GM12878 (cell line): ENCODE measurements at regions not wholly inside any gene's neighbourhood (a gene's known extent, or its start where the extent isn't known, plus 50 kb on each side); places are given as distances from the start of the nearest gene placed in this dataset.

Source experiments
- EZH2 ChIP-seq: IDR thresholded peaks from 2 replicates; pipeline ENCODE4 v1.6.1; 2012; ENCODE audit warnings: low read depth, mild to moderate bottlenecking, control low read depth, inconsistent platforms, low read length, borderline replicate concordance; ENCODE audit not compliant: control insufficient read depth
- NBN ChIP-seq: fragments of 450-650 bp; IDR thresholded peaks from 2 replicates; pipeline ENCODE4 v1.6.1; 2016
- POLR2A ChIP-seq: IDR thresholded peaks from 2 replicates; pipeline ENCODE4 v1.6.1; 2011; ENCODE audit warnings: low read depth, mild to moderate bottlenecking, low read length
- POLR2AphosphoS5 ChIP-seq: IDR thresholded peaks from 2 replicates; pipeline ENCODE4 v1.6.1; 2011; ENCODE audit warnings: mild to moderate bottlenecking, low read length, inconsistent platforms
- TF ChIP-seq, protein P1 (sequence below): IDR thresholded peaks from 2 replicates; pipeline ENCODE4 v1.6.1; 2012; ENCODE audit warnings: mild to moderate bottlenecking, low read depth, low read length
- TF ChIP-seq, protein P2 (sequence below), 3 experiments: IDR thresholded peaks in 2 of 3; conservative IDR thresholded peaks in 1 of 3; 2 replicates each; pipeline ENCODE4 v1.5.1; 2011; ENCODE audit warnings: low read depth in 3 of 3, low read length in 3 of 3, mild to moderate bottlenecking in 3 of 3, control low read depth in 2 of 3, moderate library complexity in 2 of 3, inconsistent platforms in 1 of 3, mixed read lengths in 1 of 3; ENCODE audit not compliant: control insufficient read depth in 2 of 3, insufficient read depth in 1 of 3; ENCODE audit errors: extremely low read depth in 1 of 3
- TF ChIP-seq, protein P3 (sequence below): IDR thresholded peaks from 2 replicates; pipeline ENCODE4 v1.6.1; 2011; ENCODE audit warnings: low read depth, mild to moderate bottlenecking, low read length, moderate library complexity, borderline replicate concordance; ENCODE audit errors: extremely low read depth

DNA sequence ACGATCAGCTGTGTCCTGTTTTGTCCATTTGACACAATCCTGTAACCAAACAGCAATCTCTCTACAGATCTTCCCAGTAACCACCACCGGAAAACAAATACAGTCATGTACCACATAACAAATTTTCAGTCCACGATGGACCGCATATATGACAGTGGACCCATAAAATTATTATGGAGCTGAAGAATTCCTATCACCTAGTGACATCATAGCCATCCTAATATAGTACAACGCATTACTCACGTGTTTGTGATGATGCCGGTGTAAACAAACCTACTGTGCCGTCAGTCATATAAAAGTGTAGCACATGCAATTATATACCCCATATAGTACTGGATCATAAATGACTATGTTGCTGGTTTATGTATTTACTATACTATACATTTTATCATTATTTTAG, 133.7 kb upstream of the EDNRA start:
- TF ChIP-seq NBN (no peak), POLR2AphosphoS5 (no peak), POLR2A (no peak), EZH2 (no peak)
- TF ChIP-seq, protein P1, sequence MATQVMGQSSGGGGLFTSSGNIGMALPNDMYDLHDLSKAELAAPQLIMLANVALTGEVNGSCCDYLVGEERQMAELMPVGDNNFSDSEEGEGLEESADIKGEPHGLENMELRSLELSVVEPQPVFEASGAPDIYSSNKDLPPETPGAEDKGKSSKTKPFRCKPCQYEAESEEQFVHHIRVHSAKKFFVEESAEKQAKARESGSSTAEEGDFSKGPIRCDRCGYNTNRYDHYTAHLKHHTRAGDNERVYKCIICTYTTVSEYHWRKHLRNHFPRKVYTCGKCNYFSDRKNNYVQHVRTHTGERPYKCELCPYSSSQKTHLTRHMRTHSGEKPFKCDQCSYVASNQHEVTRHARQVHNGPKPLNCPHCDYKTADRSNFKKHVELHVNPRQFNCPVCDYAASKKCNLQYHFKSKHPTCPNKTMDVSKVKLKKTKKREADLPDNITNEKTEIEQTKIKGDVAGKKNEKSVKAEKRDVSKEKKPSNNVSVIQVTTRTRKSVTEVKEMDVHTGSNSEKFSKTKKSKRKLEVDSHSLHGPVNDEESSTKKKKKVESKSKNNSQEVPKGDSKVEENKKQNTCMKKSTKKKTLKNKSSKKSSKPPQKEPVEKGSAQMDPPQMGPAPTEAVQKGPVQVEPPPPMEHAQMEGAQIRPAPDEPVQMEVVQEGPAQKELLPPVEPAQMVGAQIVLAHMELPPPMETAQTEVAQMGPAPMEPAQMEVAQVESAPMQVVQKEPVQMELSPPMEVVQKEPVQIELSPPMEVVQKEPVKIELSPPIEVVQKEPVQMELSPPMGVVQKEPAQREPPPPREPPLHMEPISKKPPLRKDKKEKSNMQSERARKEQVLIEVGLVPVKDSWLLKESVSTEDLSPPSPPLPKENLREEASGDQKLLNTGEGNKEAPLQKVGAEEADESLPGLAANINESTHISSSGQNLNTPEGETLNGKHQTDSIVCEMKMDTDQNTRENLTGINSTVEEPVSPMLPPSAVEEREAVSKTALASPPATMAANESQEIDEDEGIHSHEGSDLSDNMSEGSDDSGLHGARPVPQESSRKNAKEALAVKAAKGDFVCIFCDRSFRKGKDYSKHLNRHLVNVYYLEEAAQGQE, result no peak
- TF ChIP-seq, protein P2, sequence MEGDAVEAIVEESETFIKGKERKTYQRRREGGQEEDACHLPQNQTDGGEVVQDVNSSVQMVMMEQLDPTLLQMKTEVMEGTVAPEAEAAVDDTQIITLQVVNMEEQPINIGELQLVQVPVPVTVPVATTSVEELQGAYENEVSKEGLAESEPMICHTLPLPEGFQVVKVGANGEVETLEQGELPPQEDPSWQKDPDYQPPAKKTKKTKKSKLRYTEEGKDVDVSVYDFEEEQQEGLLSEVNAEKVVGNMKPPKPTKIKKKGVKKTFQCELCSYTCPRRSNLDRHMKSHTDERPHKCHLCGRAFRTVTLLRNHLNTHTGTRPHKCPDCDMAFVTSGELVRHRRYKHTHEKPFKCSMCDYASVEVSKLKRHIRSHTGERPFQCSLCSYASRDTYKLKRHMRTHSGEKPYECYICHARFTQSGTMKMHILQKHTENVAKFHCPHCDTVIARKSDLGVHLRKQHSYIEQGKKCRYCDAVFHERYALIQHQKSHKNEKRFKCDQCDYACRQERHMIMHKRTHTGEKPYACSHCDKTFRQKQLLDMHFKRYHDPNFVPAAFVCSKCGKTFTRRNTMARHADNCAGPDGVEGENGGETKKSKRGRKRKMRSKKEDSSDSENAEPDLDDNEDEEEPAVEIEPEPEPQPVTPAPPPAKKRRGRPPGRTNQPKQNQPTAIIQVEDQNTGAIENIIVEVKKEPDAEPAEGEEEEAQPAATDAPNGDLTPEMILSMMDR (IDR thresholded peaks at IDR 0.05 in 2 of 3, conservative IDR thresholded peaks at IDR 0.05 in 1 of 3; ENCODE audit: control insufficient read depth in 2 of 3, extremely low read depth in 1 of 3, insufficient read depth in 1 of 3, low read depth in 3 of 3, low read length in 3 of 3), result no peak
- TF ChIP-seq, protein P3, sequence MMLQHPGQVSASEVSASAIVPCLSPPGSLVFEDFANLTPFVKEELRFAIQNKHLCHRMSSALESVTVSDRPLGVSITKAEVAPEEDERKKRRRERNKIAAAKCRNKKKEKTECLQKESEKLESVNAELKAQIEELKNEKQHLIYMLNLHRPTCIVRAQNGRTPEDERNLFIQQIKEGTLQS, result no peak
